ENCODE measurements at regions not wholly inside any gene's neighbourhood (a gene's known extent, or its start where the extent isn't known, plus 50 kb on each side); places are given as distances from the start of the nearest gene placed in this dataset.

GRCh38 chr20:60482221-60483008 lies 524.2 kb downstream of the CDH26 start:
- no peak for DNase-seq

GRCh38 chr20:60483371-60483770 lies 525.1 kb downstream of the CDH26 start:
- no peak for DNase-seq

GRCh38 chr20:60484316-60484715 lies 526.1 kb downstream of the CDH26 start:
- no peak for DNase-seq

GRCh38 chr20:60485012-60485760 lies 527.0 kb downstream of the CDH26 start:
- DNase-seq, result no peak

GRCh38 chr20:60486315-60486714 lies 528.1 kb downstream of the CDH26 start:
- no peak for DNase-seq

GRCh38 chr20:60486937-60487336 lies 528.7 kb downstream of the CDH26 start:
- no peak for DNase-seq

GRCh38 chr20:60490217-60491050 lies 532.2 kb downstream of the CDH26 start:
- DNase-seq, result no peak

- no peak for DNase-seq
Measured at GRCh38 chr20:60491051-60491581, 532.9 kb downstream of the CDH26 start.

GRCh38 chr20:60494476-60494875 lies 536.3 kb downstream of the CDH26 start:
- no peak for DNase-seq

GRCh38 chr20:60497298-60498035 lies 539.2 kb downstream of the CDH26 start:
- no peak for DNase-seq

- no peak for DNase-seq
Measured at GRCh38 chr20:60500038-60500701, 541.9 kb downstream of the CDH26 start.

GRCh38 chr20:60501048-60501447 lies 542.8 kb downstream of the CDH26 start:
- DNase-seq, result no peak

- DNase-seq, result no peak
Measured at GRCh38 chr20:60502881-60503280, 544.7 kb downstream of the CDH26 start.

GRCh38 chr20:60505423-60505822 lies 547.2 kb downstream of the CDH26 start:
- DNase-seq, result no peak

GRCh38 chr20:60506061-60506460 lies 547.8 kb downstream of the CDH26 start:
- DNase-seq, result no peak

GRCh38 chr20:60507087-60507694 lies 549.0 kb downstream of the CDH26 start:
- DNase-seq, result no peak

- DNase-seq, result no peak
Measured at GRCh38 chr20:60509407-60509806, 551.2 kb downstream of the CDH26 start.

- DNase-seq, result no peak
Measured at GRCh38 chr20:60510356-60510755, 552.1 kb downstream of the CDH26 start.

GRCh38 chr20:60512443-60512842 lies 554.2 kb downstream of the CDH26 start:
- DNase-seq, result no peak

- no peak for DNase-seq
Measured at GRCh38 chr20:60513141-60513540, 554.9 kb downstream of the CDH26 start.

- no peak for DNase-seq
Measured at GRCh38 chr20:60516442-60516841, 558.2 kb downstream of the CDH26 start.

Data from T-helper 2 cell (primary cell).